WTC11 (cell line): ENCODE measurements at regions not wholly inside any gene's neighbourhood (a gene's known extent, or its start where the extent isn't known, plus 50 kb on each side); places are given as distances from the start of the nearest gene placed in this dataset.

Experiments used
- ATAC-seq: fragments of 200-7000 bp; cut with Tn5 transposase; 2 replicates; pipeline ENCODE4 v1.10.0; 2021; ENCODE audit warnings: mild to moderate bottlenecking, moderate library complexity
- CTCF ChIA-PET: fragments of 300-600 bp; sonication (Branson Sonifier 250); formaldehyde crosslinking; loops from one replicate; lab custom pipeline; 2021; ENCODE audit warnings: antibody characterized with exemption; lab: Charles Lee
- POLR2A ChIA-PET: fragments of 350-600 bp; sonication (Branson Sonifier 250); formaldehyde crosslinking; loops from one replicate; lab custom pipeline; 2021; ENCODE audit warnings: antibody characterized with exemption; lab: Charles Lee
- DNase-seq: peaks from one replicate; pipeline ENCODE4 v3.0.0; 2021; ENCODE audit warnings: low spot score
- H3K27ac Mint-ChIP-seq: 2 replicates; pipeline ENCODE4 v1.8.0; 2021; ENCODE audit warnings: mixed read lengths
- H3K27me3 Mint-ChIP-seq: 2 replicates; pipeline ENCODE4 v1.8.0; 2021; ENCODE audit warnings: low read depth, mild to moderate bottlenecking, moderate library complexity, mixed read lengths
- H3K36me3 Mint-ChIP-seq: 2 replicates; pipeline ENCODE4 v1.8.0; 2021; ENCODE audit warnings: mixed read lengths
- H3K4me1 Mint-ChIP-seq: 2 replicates; pipeline ENCODE4 v1.8.0; 2022; ENCODE audit warnings: mixed read lengths
- H3K4me3 Mint-ChIP-seq: 2 replicates; pipeline ENCODE4 v1.8.0; 2021; ENCODE audit warnings: mild to moderate bottlenecking, moderate library complexity, mixed read lengths
- H3K9me3 Mint-ChIP-seq: 2 replicates; pipeline ENCODE4 v1.8.0; 2021; ENCODE audit warnings: mixed read lengths
- ATF3 ChIP-seq: sonication (generic); formaldehyde crosslinking; conservative IDR thresholded peaks from 2 replicates; pipeline ENCODE4 v1.8.1; 2022; ENCODE audit warnings: mild to moderate bottlenecking, missing genetic modification reagents
- ATF6 ChIP-seq: sonication (generic); formaldehyde crosslinking; IDR thresholded peaks from 2 replicates; pipeline ENCODE4 v1.8.1; 2023; ENCODE audit warnings: mild to moderate bottlenecking, missing genetic modification reagents
- CREB1 ChIP-seq: sonication (generic); formaldehyde crosslinking; IDR thresholded peaks from 2 replicates; pipeline ENCODE4 v1.8.0; 2023; ENCODE audit warnings: mild to moderate bottlenecking, missing genetic modification reagents
- ESRRA ChIP-seq: sonication (generic); formaldehyde crosslinking; IDR thresholded peaks from 2 replicates; pipeline ENCODE4 v1.8.1; 2022; ENCODE audit warnings: mild to moderate bottlenecking, missing genetic modification reagents, borderline replicate concordance
- ETV6 ChIP-seq: sonication (generic); formaldehyde crosslinking; IDR thresholded peaks from 2 replicates; pipeline ENCODE4 v1.8.1; 2022; ENCODE audit warnings: mild to moderate bottlenecking, missing genetic modification reagents
- GRHL2 ChIP-seq: fragments of 250-450 bp; sonication (Bioruptor Pico); IDR thresholded peaks from 2 replicates; pipeline ENCODE4 v1.8.0; 2022; ENCODE audit warnings: mild to moderate bottlenecking, moderate library complexity; ENCODE audit not compliant: insufficient replicate concordance, severe bottlenecking
- GTF2I ChIP-seq: fragments of 250-450 bp; sonication (Bioruptor Pico); conservative IDR thresholded peaks from 2 replicates; pipeline ENCODE4 v1.4.0; 2021; ENCODE audit warnings: mild to moderate bottlenecking
- JAZF1 ChIP-seq: fragments of 250-450 bp; sonication (Bioruptor Pico); IDR thresholded peaks from 2 replicates; pipeline ENCODE4 v1.9.0; 2021; ENCODE audit warnings: moderate library complexity, mild to moderate bottlenecking, inconsistent platforms
- MLX ChIP-seq: sonication (generic); formaldehyde crosslinking; IDR thresholded peaks from 2 replicates; pipeline ENCODE4 v1.8.1; 2023; ENCODE audit warnings: mild to moderate bottlenecking, missing genetic modification reagents, moderate library complexity
- NR1H2 ChIP-seq: sonication (generic); formaldehyde crosslinking; IDR thresholded peaks from 2 replicates; pipeline ENCODE4 v1.9.0; 2021; ENCODE audit warnings: mild to moderate bottlenecking, moderate library complexity, missing genetic modification reagents
- NR2C2 ChIP-seq: sonication (generic); formaldehyde crosslinking; IDR thresholded peaks from 2 replicates; pipeline ENCODE4 v1.8.0; 2022; ENCODE audit warnings: mild to moderate bottlenecking, missing genetic modification reagents
- NR3C1 ChIP-seq: sonication (generic); formaldehyde crosslinking; conservative IDR thresholded peaks from 2 replicates; pipeline ENCODE4 v1.8.1; 2023; ENCODE audit warnings: low read depth, mild to moderate bottlenecking, missing genetic modification reagents
- PRDM15 ChIP-seq: sonication (generic); formaldehyde crosslinking; IDR thresholded peaks from 2 replicates; pipeline ENCODE4 v1.8.0; 2022; ENCODE audit warnings: missing genetic modification reagents
- RELA ChIP-seq: sonication (generic); formaldehyde crosslinking; IDR thresholded peaks from 2 replicates; pipeline ENCODE4 v1.8.1; 2022; ENCODE audit warnings: missing genetic modification reagents, mild to moderate bottlenecking, borderline replicate concordance
- RORB ChIP-seq: fragments of 250-450 bp; sonication (Bioruptor Pico); IDR thresholded peaks from 2 replicates; pipeline ENCODE4 v1.9.0; 2021; ENCODE audit warnings: mild to moderate bottlenecking
- SMAD3 ChIP-seq: sonication (generic); formaldehyde crosslinking; IDR thresholded peaks from 2 replicates; pipeline ENCODE4 v1.8.0; 2022; ENCODE audit warnings: missing genetic modification reagents, mild to moderate bottlenecking, borderline replicate concordance
- SP1 ChIP-seq: sonication (generic); formaldehyde crosslinking; conservative IDR thresholded peaks from 2 replicates; pipeline ENCODE4 v1.8.1; 2022; ENCODE audit warnings: missing genetic modification reagents
- STAT6 ChIP-seq: sonication (generic); formaldehyde crosslinking; conservative IDR thresholded peaks from 2 replicates; pipeline ENCODE4 v1.8.1; 2023; ENCODE audit warnings: mild to moderate bottlenecking, low read depth, missing genetic modification reagents, moderate library complexity
- TEAD4 ChIP-seq: sonication (generic); formaldehyde crosslinking; IDR thresholded peaks from 2 replicates; pipeline ENCODE4 v1.8.0; 2022; ENCODE audit warnings: mild to moderate bottlenecking, missing genetic modification reagents
- ZMAT4 ChIP-seq: fragments of 250-450 bp; sonication (Bioruptor Pico); IDR thresholded peaks from 2 replicates; pipeline ENCODE4 v1.9.0; 2021; ENCODE audit warnings: mild to moderate bottlenecking
- ZNF121 ChIP-seq: sonication (generic); formaldehyde crosslinking; IDR thresholded peaks from 2 replicates; pipeline ENCODE4 v1.8.0; 2023; ENCODE audit warnings: missing genetic modification reagents
- ZNF396 ChIP-seq: fragments of 250-450 bp; sonication (Bioruptor Pico); IDR thresholded peaks from 2 replicates; pipeline ENCODE4 v1.8.0; 2021; ENCODE audit warnings: mild to moderate bottlenecking, moderate library complexity, borderline replicate concordance
- TF ChIP-seq, protein P1 (sequence below): sonication (generic); formaldehyde crosslinking; IDR thresholded peaks from 2 replicates; pipeline ENCODE4 v1.8.1; 2022; ENCODE audit warnings: low read depth, mild to moderate bottlenecking, moderate library complexity, missing genetic modification reagents, borderline replicate concordance

- CTCF ChIA-PET = no interaction called here
- no peak for DNase-seq
- ATAC-seq = no peak
- no peak overlapping the region for H3K27ac Mint-ChIP-seq
- TF ChIP-seq ESRRA = no peak
- no peak for TF ChIP-seq ETV6 (CRISPR knock-in tag)
- no peak for TF ChIP-seq STAT6
- no peak for TF ChIP-seq RORB
- TF ChIP-seq TEAD4 (CRISPR knock-in tag) = no peak
- TF ChIP-seq, protein P1, sequence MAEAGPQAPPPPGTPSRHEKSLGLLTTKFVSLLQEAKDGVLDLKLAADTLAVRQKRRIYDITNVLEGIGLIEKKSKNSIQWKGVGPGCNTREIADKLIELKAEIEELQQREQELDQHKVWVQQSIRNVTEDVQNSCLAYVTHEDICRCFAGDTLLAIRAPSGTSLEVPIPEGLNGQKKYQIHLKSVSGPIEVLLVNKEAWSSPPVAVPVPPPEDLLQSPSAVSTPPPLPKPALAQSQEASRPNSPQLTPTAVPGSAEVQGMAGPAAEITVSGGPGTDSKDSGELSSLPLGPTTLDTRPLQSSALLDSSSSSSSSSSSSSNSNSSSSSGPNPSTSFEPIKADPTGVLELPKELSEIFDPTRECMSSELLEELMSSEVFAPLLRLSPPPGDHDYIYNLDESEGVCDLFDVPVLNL (CRISPR knock-in tag) = no peak
- TF ChIP-seq NR3C1 (CRISPR knock-in tag) = no peak
- TF ChIP-seq MLX = no peak
- no peak for TF ChIP-seq JAZF1 (CRISPR knock-in tag)
- no peak for TF ChIP-seq NR2C2
- TF ChIP-seq GRHL2 (CRISPR knock-in tag) = no peak
- TF ChIP-seq ATF6 = no peak
- TF ChIP-seq NR1H2 (CRISPR knock-in tag) = no peak
- TF ChIP-seq RELA (CRISPR knock-in tag) = no peak
- TF ChIP-seq ZNF121 (CRISPR knock-in tag) = no peak
- no peak for TF ChIP-seq ZMAT4 (CRISPR knock-in tag)
- TF ChIP-seq, all 79 proteins: peak for 0
- peaks cover 51% of the 10 kb centered on the region for H3K4me1 Mint-ChIP-seq
- POLR2A ChIA-PET = no interaction called here
- no peak overlapping the region for H3K4me3 Mint-ChIP-seq
- no peaks in the 10 kb centered on the region for H3K36me3 Mint-ChIP-seq
- no peaks in the 10 kb centered on the region; the same call in 1 of the 2 replicates for H3K27me3 Mint-ChIP-seq
- H3K9me3 Mint-ChIP-seq = no peaks in the 10 kb centered on the region
Observed at GRCh38 chr15:70200511-70201424, 103.1 kb upstream of the TLE3 start.

DNA sequence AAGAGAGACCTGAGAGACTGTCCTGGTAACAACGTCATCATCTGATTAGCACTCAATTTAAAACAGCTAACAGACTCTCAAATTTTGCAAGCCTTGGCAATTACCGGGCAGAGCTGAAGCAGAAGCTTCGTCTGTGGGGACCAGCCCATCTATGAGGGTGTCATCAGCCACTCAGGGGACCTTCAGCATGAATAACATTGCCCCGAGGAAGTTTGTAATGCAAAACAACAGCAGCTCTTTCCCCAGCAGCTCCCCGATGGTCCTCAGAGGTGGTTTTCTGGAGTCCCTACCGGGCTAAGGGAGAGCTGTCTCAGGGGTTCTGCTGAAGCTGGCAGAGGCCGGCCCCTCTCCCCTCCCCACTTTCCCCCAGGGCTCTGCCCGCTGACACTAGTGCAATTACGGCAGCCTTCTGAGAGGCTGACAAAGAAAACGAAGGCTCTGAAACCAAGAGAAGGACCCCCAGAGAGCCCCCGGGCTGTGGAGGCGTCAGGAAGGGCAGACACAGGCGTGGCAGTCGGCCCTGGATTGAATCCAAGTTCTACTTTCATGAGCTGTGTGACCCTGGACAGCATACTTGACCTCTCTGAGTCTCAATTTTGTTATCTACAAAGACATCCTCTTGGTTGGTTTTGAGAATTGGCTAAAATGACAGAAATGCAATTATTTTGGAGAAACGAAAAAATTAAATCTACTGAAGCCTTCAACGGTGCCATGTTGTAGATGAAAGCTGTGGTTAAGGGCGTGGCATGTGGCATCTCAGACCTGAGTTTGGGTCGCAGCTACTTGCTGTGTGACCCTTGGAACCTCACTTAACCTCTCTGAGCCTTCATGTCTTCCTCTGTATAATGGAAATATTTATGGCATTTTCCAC, 102.1 kb upstream of the TLE3 start:
- POLR2A ChIA-PET = no interaction called here
- Mint-ChIP-seq H3K9me3 (no peaks in the 10 kb centered on the region), H3K27me3 (no peaks in the 10 kb centered on the region; the same call in 1 of the 2 replicates), H3K27ac (no peak overlapping the region), H3K4me3 (no peak overlapping the region), H3K36me3 (no peaks in the 10 kb centered on the region), H3K4me1 (peaks cover 55% of the 10 kb centered on the region)
- DNase-seq (no peak), ATAC-seq (no peak; the same call in 1 of the 2 replicates)
- CTCF ChIA-PET = interaction anchor here (0.9 kb wide), 1 partner anchor 288 kb away, joined by 3 read pairs; no protein-coding TSS in a partner anchor
- no peak for TF ChIP-seq GTF2I (CRISPR knock-in tag)
- no peak for TF ChIP-seq ZNF396 (CRISPR knock-in tag)
- no peak for TF ChIP-seq PRDM15 (CRISPR knock-in tag)
- no peak for TF ChIP-seq SP1 (CRISPR knock-in tag)
- no peak for TF ChIP-seq CREB1 (CRISPR knock-in tag)
- no peak for TF ChIP-seq ATF3 (CRISPR knock-in tag)
- TF ChIP-seq ETV6 (CRISPR knock-in tag) = no peak
- no peak for TF ChIP-seq SMAD3 (CRISPR knock-in tag)
